Colonic mucosa (tissue), 4 donors: ENCODE measurements at regions not wholly inside any gene's neighbourhood (a gene's known extent, or its start where the extent isn't known, plus 50 kb on each side); places are given as distances from the start of the nearest gene placed in this dataset.

ENCODE experiments used
- DNase-seq: peaks from one replicate; pipeline ENCODE4 v3.0.0-alpha.2; 2020
- H3K27ac ChIP-seq: fragments of 200-600 bp; one replicate; pipeline ENCODE4 v1.8.0; 2021
- H3K27me3 ChIP-seq: fragments of 200-600 bp; one replicate; pipeline ENCODE4 v1.8.0; 2021
- H3K36me3 ChIP-seq: fragments of 200-600 bp; one replicate; pipeline ENCODE4 v1.8.0; 2021
- H3K4me1 ChIP-seq: fragments of 200-600 bp; one replicate; pipeline ENCODE4 v1.8.0; 2021; ENCODE audit warnings: mild to moderate bottlenecking
- H3K4me3 ChIP-seq: fragments of 200-600 bp; one replicate; pipeline ENCODE4 v1.8.0; 2021
- H3K9ac ChIP-seq, 2 donors: one replicate each; pipeline ENCODE4 v1.7.0; 2013; ENCODE audit warnings: control low read depth in 2 of 2, low read depth in 2 of 2, low read length in 2 of 2
- H3K9me3 ChIP-seq: fragments of 200-600 bp; one replicate; pipeline ENCODE4 v1.8.0; 2021
- CTCF ChIP-seq: fragments of 200-600 bp; IDR thresholded peaks from one replicate; pipeline ENCODE4 v1.8.0; 2022; ENCODE audit warnings: antibody characterized with exemption, mild to moderate bottlenecking
- intact Hi-C: fragments of 100-400 bp; cut with DNase I; formaldehyde crosslinking; loops from one replicate; pipeline ENCODE4 v1.14.1; 2022
- donor health status: healthy.
- donor health status: DM: no; HTN: no; CAD: no.
- donor health status: DM: no; HTN: no; CAD: no.

GRCh38 chr5:68922172-68922987, 171.4 kb upstream of the SLC30A5 start:
- DNase-seq = no peak
- no peaks in the 10 kb centered on the region for H3K27me3 ChIP-seq
- no peaks in the 10 kb centered on the region for H3K9me3 ChIP-seq
- H3K4me3 ChIP-seq = no peak overlapping the region
- H3K4me1 ChIP-seq = no peaks in the 10 kb centered on the region
- H3K27ac ChIP-seq = no peak overlapping the region
- H3K9ac ChIP-seq = no peak overlapping the region
- no peak for TF ChIP-seq CTCF
- H3K36me3 ChIP-seq = no peaks in the 10 kb centered on the region
- intact Hi-C loops = no loop called here

- Histone ChIP-seq H3K9ac (no peak overlapping the region), H3K9me3 (no peaks in the 10 kb centered on the region), H3K27ac (no peak overlapping the region), H3K36me3 (no peaks in the 10 kb centered on the region), H3K4me3 (no peak overlapping the region), H3K27me3 (no peaks in the 10 kb centered on the region), H3K4me1 (no peaks in the 10 kb centered on the region)
- DNase-seq = no peak
- TF ChIP-seq CTCF = no peak
- intact Hi-C loops = no loop called here
Measured at GRCh38 chr5:68924481-68925145, 169.2 kb upstream of the SLC30A5 start.

GRCh38 chr5:68928617-68929302, 165.1 kb upstream of the SLC30A5 start:
- intact Hi-C loops = no loop called here
- DNase-seq = no peak
- H3K4me3 ChIP-seq = no peak overlapping the region

GRCh38 chr5:68930139-68930538, 163.7 kb upstream of the SLC30A5 start:
- no peak for TF ChIP-seq CTCF

More at GRCh38 chr5:68928617-68929302, 165.1 kb upstream of the SLC30A5 start:
- H3K9ac ChIP-seq = no peak overlapping the region
- no peak for TF ChIP-seq CTCF
- H3K4me1 ChIP-seq = no peaks in the 10 kb centered on the region
- no peak overlapping the region for H3K27ac ChIP-seq
- no peaks in the 10 kb centered on the region for H3K9me3 ChIP-seq
- H3K27me3 ChIP-seq = no peaks in the 10 kb centered on the region
- no peaks in the 10 kb centered on the region for H3K36me3 ChIP-seq

GRCh38 chr5:68932830-68933434, 160.9 kb upstream of the SLC30A5 start:
- no peaks in the 10 kb centered on the region for H3K4me1 ChIP-seq

More at GRCh38 chr5:68930139-68930538, 163.7 kb upstream of the SLC30A5 start:
- intact Hi-C loops = no loop called here
- no peaks in the 10 kb centered on the region for H3K27me3 ChIP-seq
- H3K4me1 ChIP-seq = no peaks in the 10 kb centered on the region
- no peak overlapping the region for H3K4me3 ChIP-seq
- H3K27ac ChIP-seq = no peak overlapping the region
- DNase-seq = no peak
- no peaks in the 10 kb centered on the region for H3K9me3 ChIP-seq
- no peaks in the 10 kb centered on the region for H3K36me3 ChIP-seq
- no peak overlapping the region for H3K9ac ChIP-seq

More at GRCh38 chr5:68932830-68933434, 160.9 kb upstream of the SLC30A5 start:
- no peak for DNase-seq
- no peaks in the 10 kb centered on the region for H3K36me3 ChIP-seq
- TF ChIP-seq CTCF = no peak
- H3K4me3 ChIP-seq = no peak overlapping the region
- H3K9me3 ChIP-seq = no peaks in the 10 kb centered on the region
- H3K9ac ChIP-seq = no peak overlapping the region
- H3K27ac ChIP-seq = no peak overlapping the region
- H3K27me3 ChIP-seq = no peaks in the 10 kb centered on the region
- intact Hi-C loops = no loop called here
